GM13977 (cell line): ENCODE measurements at regions not wholly inside any gene's neighbourhood (a gene's known extent, or its start where the extent isn't known, plus 50 kb on each side); places are given as distances from the start of the nearest gene placed in this dataset.

Source experiments
- DNase-seq: peaks from one replicate; pipeline ENCODE4 v3.0.0; 2012; ENCODE audit warnings: low spot score
- in situ Hi-C: fragments of 300-500 bp; cut with MboI; formaldehyde crosslinking; loops from one replicate; pipeline ENCODE4 v1.12.0; 2022; ENCODE audit warnings: low sequenced_read_pairs, low pct_unique_long_range_greater_than_20kb, mixed read lengths, inconsistent platforms; ENCODE audit not compliant: unreplicated experiment
- TF ChIP-seq, protein P1 (sequence below): IDR thresholded peaks from 2 replicates; pipeline ENCODE4 v1.5.1; 2012; ENCODE audit warnings: mild to moderate bottlenecking, control low read depth; ENCODE audit not compliant: insufficient read depth; ENCODE audit errors: extremely low read depth, missing control alignments

- DNase-seq = no peak
- TF ChIP-seq, protein P1, sequence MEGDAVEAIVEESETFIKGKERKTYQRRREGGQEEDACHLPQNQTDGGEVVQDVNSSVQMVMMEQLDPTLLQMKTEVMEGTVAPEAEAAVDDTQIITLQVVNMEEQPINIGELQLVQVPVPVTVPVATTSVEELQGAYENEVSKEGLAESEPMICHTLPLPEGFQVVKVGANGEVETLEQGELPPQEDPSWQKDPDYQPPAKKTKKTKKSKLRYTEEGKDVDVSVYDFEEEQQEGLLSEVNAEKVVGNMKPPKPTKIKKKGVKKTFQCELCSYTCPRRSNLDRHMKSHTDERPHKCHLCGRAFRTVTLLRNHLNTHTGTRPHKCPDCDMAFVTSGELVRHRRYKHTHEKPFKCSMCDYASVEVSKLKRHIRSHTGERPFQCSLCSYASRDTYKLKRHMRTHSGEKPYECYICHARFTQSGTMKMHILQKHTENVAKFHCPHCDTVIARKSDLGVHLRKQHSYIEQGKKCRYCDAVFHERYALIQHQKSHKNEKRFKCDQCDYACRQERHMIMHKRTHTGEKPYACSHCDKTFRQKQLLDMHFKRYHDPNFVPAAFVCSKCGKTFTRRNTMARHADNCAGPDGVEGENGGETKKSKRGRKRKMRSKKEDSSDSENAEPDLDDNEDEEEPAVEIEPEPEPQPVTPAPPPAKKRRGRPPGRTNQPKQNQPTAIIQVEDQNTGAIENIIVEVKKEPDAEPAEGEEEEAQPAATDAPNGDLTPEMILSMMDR = no peak
- in situ Hi-C loops = no loop called here
Measured at GRCh38 chr3:168545591-168545990, 449.9 kb upstream of the GOLIM4 start.

GRCh38 chr3:168544097-168544957 lies 448.6 kb upstream of the GOLIM4 start:
- TF ChIP-seq, protein P1 = no peak
- no peak for DNase-seq
- in situ Hi-C loops = no loop called here

- in situ Hi-C loops = no loop called here
- TF ChIP-seq, protein P1 = no peak
- no peak for DNase-seq
Measured at GRCh38 chr3:168540726-168541125, 445.0 kb upstream of the GOLIM4 start.

GRCh38 chr3:168539909-168540308 lies 444.2 kb upstream of the GOLIM4 start:
- TF ChIP-seq, protein P1 = no peak
- in situ Hi-C loops = no loop called here
- DNase-seq = no peak

- no peak for DNase-seq
- in situ Hi-C loops = no loop called here
- TF ChIP-seq, protein P1 = no peak
Measured at GRCh38 chr3:168534761-168535160, 439.0 kb upstream of the GOLIM4 start.

GRCh38 chr3:168533600-168533999 lies 437.9 kb upstream of the GOLIM4 start:
- no peak for DNase-seq
- in situ Hi-C loops = no loop called here
- TF ChIP-seq, protein P1 = no peak
